A172 (cell line): ENCODE measurements at regions not wholly inside any gene's neighbourhood (a gene's known extent, or its start where the extent isn't known, plus 50 kb on each side); places are given as distances from the start of the nearest gene placed in this dataset.
"Not testable (repeated sequence)": the region's sequence is repeated elsewhere in the genome, so short reads cannot be mapped to it uniquely, and the experiment has no call there.

Experiments
- DNase-seq: peaks from one replicate; pipeline ENCODE4 v3.0.0-alpha.2; 2015; ENCODE audit warnings: low spot score

DNA sequence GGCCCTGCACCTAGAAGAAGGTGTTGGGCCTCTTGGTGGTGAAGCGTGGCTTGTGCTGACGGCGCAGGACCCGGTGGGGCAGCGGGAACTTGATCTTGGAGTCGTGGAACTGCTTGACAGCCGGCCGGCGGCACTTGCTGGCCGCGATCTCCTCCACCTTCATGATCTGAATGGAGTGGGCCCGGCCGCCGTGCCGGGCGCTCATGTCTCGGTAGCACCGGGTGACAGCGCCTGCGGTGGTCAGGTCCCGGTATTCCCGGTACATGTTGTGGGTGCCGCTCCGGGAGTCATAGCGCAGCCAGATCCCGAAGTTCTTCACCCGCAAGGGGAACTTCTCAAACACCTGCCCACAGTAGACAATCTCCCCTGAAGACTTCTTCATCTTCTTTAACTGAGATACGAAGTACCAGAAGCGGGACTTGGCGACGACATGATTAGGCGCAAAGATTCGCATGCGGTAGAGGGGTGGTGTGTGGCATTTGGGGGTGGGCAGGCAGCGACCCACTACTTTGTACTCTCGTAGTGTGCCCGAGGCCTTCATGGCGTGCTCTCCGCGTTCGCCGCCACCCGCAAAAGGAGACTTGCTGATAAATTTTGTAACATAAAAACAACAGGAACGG lies 92.1 kb upstream of the MSH6 start:
- DNase-seq = not testable (repeated sequence)

DNA sequence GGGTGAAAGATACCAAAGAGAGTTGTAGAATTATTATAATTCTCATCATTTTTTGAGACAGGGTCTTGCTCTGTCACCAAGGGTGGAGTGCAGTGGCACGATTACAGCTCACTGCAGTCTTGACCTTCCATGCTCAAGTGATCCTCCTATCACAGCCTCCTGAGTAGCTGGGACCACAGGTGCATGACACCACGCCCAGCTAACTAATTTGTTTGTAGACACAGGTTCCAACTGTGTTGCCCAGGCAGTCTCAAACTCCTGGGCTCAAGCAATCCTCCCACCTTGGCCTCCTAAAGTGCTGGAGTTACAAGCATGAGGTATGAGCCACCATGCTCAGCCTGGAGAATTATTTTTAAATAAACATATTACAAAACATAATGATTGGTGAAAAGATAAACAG lies 92.8 kb upstream of the MSH6 start:
- no peak for DNase-seq

GRCh38 chr2:47689118-47689517 lies 93.8 kb upstream of the MSH6 start:
- DNase-seq = not testable (repeated sequence)

GRCh38 chr2:47688561-47688960 lies 94.4 kb upstream of the MSH6 start:
- no peak for DNase-seq

DNA sequence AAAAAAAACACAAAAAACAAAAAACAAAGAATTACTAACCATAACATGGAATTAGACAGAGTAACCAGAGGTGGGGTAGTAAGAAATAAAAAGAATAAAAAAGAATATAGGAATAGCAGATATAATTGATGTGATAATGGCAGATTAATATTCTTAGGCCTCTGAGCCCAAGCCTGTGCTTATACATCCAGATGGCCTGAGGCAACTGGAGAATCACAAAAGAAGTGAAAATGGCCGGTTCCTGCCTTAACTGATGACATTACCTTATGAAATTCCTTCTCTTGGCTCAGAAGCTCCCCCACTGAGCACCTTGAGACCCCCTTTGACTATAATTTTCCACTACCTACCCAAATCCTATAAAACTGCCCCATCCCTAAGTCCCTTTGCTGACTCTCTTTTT lies 95.1 kb upstream of the MSH6 start:
- no peak for DNase-seq

- DNase-seq = no peak
Observed at GRCh38 chr2:47686018-47686417, 96.9 kb upstream of the MSH6 start.

DNA sequence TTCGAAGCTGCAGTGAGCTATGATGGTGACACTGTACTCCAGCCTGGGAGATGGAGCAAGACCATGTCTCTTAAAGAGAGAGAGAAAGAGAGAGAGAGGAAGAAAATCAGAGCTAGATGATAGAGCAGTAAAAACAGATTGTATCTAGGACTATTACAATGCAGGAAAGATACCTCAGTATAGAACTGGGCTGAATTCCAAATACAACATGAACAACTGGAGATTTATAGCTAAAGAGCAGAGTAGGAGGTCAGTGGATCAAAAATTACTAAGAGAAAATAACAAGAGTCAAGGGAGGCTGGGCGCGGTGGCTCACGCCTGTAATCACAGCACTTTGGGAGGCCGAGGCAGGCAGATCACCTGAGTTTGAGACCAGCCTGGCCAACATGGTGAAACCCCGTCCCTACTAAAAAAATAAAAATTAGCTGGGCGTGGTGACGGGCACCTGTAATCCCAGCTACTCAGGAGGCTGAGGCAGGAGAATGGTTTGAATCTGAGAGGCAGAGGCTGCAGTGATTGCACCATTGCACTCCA lies 100.7 kb upstream of the MSH6 start:
- DNase-seq = no peak

GRCh38 chr2:47676261-47676926 lies 105.6 kb upstream of the KCNK12 start:
- DNase-seq = no peak

DNA sequence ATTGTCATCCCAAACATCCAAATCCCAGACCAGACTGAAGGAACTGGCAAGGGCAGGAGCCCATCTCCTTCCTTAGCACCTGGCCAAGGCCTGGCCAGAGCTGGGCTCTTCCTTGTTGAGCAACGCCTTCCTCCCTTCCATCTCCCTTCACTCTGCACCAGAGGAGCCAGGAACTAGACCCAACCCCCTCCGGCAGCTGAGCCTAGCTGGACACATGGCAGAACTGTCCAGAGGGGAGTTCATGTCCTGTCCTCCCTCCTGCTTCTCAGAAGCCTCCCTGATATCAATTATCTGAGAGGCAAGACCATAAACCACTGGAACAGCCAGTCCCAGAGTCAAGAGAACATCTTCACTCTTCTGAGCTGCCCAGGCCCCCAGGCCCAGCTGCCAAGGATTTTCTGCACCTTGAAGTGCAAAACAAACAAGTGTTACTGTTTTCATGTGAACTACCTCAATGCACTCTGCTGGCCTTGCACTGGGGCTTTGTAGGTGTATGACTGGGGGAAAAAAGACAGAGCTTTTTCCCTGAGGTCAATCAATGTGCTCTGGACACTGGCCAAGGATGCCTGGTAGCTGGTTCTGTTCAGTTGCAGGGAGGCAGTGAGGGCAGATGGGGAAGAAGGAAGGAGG lies 104.5 kb upstream of the KCNK12 start:
- no peak for DNase-seq

DNA sequence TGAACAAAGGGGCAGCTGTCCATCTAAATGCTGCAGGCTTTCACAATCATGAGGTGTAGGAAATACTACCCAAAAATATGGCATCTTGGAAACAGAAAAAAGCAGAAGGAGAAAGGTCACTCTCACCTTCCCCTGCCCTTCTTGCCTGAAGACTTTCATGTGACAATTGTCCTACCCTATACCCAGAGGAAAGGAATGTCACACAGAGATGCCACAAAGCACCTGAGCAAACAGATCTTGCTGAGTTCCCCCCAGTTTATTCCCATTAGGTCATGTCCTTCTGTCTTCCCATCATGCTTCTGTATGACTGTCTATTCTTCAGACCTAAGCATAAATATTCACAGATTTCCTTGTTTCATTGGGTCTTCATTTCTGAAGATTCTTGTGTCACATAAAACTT lies 95.5 kb upstream of the KCNK12 start:
- DNase-seq = no peak

GRCh38 chr2:47664817-47665216 lies 94.0 kb upstream of the KCNK12 start:
- DNase-seq = no peak

GRCh38 chr2:47662552-47662951 lies 91.8 kb upstream of the KCNK12 start:
- DNase-seq = no peak

GRCh38 chr2:47661310-47661709 lies 90.5 kb upstream of the KCNK12 start:
- DNase-seq = no peak

DNA sequence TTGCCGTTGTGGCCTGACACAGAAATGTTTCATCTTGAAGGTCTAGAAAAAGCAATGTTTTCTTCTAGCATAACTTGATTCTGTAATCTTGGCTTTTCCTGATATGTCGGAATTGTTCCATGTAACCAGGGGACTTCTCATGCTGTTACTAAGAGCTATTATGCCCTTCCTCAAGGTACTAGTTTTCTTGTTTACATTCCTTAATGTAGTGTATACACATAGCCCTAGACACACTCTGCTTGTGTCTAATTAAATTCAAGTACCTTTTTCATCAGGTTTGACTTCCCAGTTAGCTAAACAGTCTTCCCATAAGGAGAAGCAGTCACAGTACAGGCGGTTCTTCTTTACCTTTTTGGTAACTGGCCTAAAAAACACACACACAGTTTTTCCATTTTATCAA lies 89.4 kb upstream of the KCNK12 start:
- no peak for DNase-seq

DNA sequence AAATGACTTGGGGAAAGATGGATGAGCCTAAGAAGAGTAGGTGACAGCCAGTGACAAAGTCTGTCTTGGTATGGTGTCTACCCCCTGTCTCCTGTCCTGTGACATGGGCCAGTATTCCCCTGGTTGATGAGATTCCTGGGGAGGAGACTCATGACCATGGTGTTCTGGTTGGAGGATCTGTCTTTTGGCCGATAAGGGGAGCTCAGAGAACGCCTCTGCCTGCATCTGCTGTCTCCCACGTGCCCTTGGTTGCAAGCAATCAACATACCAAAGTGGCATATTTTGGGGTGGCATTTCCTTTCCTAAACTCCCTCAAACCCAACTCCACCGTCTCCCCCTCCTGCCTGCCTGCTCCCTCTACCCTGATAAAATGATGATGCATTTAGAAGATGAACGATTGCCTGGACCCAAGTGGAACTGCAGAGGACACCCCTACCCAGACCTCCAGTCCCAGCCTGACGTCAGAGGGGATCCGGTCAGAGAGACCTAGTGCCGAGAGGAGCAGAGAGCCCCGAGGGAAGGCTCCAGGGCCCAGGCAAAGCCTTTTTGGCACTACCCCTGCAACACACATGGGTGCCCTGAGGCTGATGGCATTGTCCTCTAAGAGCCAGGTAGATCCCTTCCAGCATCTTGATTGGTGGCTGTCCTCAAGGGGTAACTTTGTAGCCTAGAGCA lies 88.0 kb upstream of the KCNK12 start:
- DNase-seq = no peak

DNA sequence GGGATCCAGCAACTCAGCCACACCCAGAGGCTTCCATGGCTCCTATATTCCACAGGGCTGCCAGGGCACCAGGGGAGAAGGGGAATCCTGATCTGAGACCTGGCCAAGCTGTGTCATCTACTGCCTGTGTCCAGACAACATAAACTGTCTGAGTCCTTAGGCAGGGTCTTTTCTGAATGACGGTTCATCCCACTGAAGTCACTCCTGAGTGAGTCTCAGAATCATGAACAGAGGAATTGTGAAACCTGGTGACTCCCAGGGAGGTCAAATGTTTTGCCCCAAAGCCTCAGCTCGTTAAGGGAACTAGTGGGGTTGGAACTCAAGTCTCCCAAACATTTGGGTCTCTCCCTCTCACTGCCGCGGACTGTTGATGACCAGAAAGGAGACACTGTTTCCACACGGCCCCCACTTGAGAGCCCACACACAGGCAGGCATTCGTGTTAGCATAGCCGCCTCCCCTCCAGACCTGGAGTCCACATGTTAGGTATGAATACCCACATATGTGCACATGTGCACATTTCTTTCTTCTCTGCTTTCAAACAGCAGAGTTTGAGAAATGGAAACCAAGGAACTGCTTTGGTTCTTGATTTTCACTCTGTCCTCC lies 87.2 kb upstream of the KCNK12 start:
- no peak for DNase-seq

- DNase-seq = peak; percentile 38
Observed at GRCh38 chr2:47656715-47657600, 86.2 kb upstream of the KCNK12 start.

DNA sequence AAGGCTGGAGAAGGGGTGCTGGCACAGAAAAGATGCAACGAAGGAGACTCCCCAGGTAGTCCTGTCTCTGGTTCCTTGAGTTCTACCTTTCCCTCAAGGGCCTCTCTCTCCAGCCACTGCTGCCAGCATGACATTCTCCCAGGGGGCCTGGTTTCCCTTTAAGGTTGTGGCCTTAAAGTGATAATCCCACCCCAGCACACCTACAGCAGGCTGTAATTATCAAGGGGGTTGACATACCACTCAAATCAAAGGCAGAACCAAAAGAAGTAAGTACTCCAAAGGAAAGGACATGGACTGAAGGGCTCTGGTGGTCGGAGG lies 84.7 kb upstream of the KCNK12 start:
- no peak for DNase-seq

DNA sequence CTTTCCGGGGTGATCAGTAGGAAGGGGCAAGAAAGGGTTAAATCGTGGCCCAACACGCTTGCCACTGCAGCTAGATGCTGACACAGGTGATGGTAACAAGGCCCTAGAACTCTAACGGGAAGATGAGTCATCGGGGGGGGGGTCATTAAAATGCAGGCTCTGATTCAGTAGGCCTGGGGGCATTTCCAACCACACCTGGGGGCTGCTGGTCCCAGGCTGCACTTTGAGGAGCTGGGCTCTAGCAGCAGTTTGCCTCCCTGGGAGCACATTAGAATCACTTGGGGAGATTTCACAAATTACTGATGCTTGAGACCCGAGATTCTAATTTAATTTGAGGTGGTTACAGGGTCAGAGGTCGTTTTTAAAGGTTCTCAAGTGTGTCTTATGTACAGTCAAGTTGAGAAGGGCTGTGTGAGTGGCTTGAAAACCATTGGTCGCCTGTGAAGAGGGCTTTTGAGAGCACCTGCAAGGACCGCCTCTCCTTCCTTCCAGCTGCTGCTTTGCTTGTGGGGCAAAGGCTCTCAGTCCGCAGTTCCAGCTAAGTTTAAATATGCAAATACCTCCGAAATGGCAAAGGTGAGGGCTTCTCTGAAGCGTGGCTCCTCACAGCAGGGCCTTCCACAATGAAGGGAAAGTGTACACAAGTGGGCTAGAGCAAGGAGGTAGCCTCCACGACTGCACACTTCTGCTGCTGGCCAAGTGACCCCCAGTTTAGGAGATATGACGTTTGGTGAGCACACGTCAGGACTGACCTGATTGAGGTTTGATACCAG lies 84.2 kb upstream of the KCNK12 start:
- peak; percentile 41 for DNase-seq
